ENCODE measurements at regions not wholly inside any gene's neighbourhood (a gene's known extent, or its start where the extent isn't known, plus 50 kb on each side); places are given as distances from the start of the nearest gene placed in this dataset.

DNA sequence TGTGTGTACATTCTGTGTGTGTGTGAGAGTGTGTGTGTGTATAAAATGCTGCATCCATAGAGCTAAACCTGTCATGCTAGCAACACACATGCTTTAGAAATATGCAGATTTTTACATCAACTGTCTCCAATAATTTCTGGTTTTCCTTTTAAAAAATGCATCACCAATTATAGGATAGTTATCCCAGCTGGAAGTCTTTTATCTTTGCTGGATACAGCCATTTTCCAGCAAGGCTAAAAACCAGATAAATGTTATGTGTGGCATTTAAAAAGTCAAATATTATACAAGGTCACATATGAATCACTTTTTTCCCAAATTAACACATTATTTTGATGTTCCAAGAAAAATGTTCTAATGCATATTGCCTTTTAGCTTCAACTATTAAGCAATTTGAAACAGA lies 202.0 kb upstream of the IPO5 start:
- CTCF ChIA-PET: interaction anchor here (1.9 kb wide), 1 partner anchor 49 kb away, joined by 4 read pairs; no protein-coding TSS in a partner anchor
- in situ Hi-C loops (cut with MboI): no loop called here

More for the DNA sequence above, 202.0 kb upstream of the IPO5 start:
- Histone ChIP-seq H3K4me2 (ENCODE audit: control insufficient read depth, insufficient read depth) (no peak overlapping the region), H3K36me3 (ENCODE audit: control insufficient read depth in 2 of 2, insufficient read depth in 2 of 2, low read length in 1 of 2) (no peaks in the 10 kb centered on the region), H3K4me3 (no peak overlapping the region), H2AFZ (ENCODE audit: control insufficient read depth, low read depth, low read length) (no peak overlapping the region), H3K4me1 (ENCODE audit: control insufficient read depth, insufficient read depth, low read length) (no peaks in the 10 kb centered on the region), H3K9ac (ENCODE audit: control insufficient read depth, insufficient read depth, low read length) (no peak overlapping the region), H3K9me3 (replicated peaks; ENCODE audit: control insufficient read depth, insufficient read depth, low read length) (no peaks in the 10 kb centered on the region), H3K27me3 (replicated peaks in 1 of 2; ENCODE audit: control insufficient read depth in 2 of 2, insufficient read depth in 2 of 2, low read length in 1 of 2) (no peaks in the 10 kb centered on the region), H3K79me2 (ENCODE audit: control insufficient read depth, insufficient read depth, low read length) (no peaks in the 10 kb centered on the region), H4K20me1 (ENCODE audit: control insufficient read depth, insufficient read depth) (no peaks in the 10 kb centered on the region), H3K27ac (ENCODE audit: control insufficient read depth, insufficient read depth) (no peak overlapping the region)
- SMC1A ChIA-PET (ENCODE audit: uncharacterized antibody, unreplicated experiment): no interaction called here
- POLR2A ChIA-PET: interaction anchor here (0.6 kb wide), 1 partner anchor 274 kb away, joined by 5 read pairs; no protein-coding TSS in a partner anchor
- FAIRE-seq: no peak
- intact Hi-C loops (cut with micrococcal nuclease; ENCODE audit: unreplicated experiment): no loop called here
- no peak for DNase-seq (ENCODE audit: low read depth, low spot score)
- ATAC-seq: no peak
- TF ChIP-seq, protein P1, sequence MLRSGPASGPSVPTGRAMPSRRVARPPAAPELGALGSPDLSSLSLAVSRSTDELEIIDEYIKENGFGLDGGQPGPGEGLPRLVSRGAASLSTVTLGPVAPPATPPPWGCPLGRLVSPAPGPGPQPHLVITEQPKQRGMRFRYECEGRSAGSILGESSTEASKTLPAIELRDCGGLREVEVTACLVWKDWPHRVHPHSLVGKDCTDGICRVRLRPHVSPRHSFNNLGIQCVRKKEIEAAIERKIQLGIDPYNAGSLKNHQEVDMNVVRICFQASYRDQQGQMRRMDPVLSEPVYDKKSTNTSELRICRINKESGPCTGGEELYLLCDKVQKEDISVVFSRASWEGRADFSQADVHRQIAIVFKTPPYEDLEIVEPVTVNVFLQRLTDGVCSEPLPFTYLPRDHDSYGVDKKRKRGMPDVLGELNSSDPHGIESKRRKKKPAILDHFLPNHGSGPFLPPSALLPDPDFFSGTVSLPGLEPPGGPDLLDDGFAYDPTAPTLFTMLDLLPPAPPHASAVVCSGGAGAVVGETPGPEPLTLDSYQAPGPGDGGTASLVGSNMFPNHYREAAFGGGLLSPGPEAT (IDR thresholded peaks at IDR 0.05; ENCODE audit: low read depth): no peak
- TF ChIP-seq MEF2B (IDR thresholded peaks at IDR 0.05; ENCODE audit: partially characterized antibody, poor library complexity, severe bottlenecking) (no peak), ETV6 (conservative IDR thresholded peaks at IDR 0.05 in 1 of 2, IDR thresholded peaks at IDR 0.05 in 1 of 2; ENCODE audit: borderline replicate concordance in 1 of 2, low read depth in 1 of 2) (no peak), RFX5 (IDR thresholded peaks at IDR 0.05; ENCODE audit: low read depth, low read length) (no peak), MXI1 (IDR thresholded peaks at IDR 0.05; ENCODE audit: low read depth, low read length) (no peak), DPF2 (IDR thresholded peaks at IDR 0.05) (no peak), ZNF622 (IDR thresholded peaks at IDR 0.05) (no peak)
- TF ChIP-seq, protein P2, sequence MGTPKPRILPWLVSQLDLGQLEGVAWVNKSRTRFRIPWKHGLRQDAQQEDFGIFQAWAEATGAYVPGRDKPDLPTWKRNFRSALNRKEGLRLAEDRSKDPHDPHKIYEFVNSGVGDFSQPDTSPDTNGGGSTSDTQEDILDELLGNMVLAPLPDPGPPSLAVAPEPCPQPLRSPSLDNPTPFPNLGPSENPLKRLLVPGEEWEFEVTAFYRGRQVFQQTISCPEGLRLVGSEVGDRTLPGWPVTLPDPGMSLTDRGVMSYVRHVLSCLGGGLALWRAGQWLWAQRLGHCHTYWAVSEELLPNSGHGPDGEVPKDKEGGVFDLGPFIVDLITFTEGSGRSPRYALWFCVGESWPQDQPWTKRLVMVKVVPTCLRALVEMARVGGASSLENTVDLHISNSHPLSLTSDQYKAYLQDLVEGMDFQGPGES (IDR thresholded peaks at IDR 0.05): no peak
- TF ChIP-seq, protein P3, sequence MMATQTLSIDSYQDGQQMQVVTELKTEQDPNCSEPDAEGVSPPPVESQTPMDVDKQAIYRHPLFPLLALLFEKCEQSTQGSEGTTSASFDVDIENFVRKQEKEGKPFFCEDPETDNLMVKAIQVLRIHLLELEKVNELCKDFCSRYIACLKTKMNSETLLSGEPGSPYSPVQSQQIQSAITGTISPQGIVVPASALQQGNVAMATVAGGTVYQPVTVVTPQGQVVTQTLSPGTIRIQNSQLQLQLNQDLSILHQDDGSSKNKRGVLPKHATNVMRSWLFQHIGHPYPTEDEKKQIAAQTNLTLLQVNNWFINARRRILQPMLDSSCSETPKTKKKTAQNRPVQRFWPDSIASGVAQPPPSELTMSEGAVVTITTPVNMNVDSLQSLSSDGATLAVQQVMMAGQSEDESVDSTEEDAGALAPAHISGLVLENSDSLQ (IDR thresholded peaks at IDR 0.05): no peak
- TF ChIP-seq, protein P4, sequence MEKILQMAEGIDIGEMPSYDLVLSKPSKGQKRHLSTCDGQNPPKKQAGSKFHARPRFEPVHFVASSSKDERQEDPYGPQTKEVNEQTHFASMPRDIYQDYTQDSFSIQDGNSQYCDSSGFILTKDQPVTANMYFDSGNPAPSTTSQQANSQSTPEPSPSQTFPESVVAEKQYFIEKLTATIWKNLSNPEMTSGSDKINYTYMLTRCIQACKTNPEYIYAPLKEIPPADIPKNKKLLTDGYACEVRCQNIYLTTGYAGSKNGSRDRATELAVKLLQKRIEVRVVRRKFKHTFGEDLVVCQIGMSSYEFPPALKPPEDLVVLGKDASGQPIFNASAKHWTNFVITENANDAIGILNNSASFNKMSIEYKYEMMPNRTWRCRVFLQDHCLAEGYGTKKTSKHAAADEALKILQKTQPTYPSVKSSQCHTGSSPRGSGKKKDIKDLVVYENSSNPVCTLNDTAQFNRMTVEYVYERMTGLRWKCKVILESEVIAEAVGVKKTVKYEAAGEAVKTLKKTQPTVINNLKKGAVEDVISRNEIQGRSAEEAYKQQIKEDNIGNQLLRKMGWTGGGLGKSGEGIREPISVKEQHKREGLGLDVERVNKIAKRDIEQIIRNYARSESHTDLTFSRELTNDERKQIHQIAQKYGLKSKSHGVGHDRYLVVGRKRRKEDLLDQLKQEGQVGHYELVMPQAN (conservative IDR thresholded peaks at IDR 0.05): no peak
- TF ChIP-seq, protein P5, sequence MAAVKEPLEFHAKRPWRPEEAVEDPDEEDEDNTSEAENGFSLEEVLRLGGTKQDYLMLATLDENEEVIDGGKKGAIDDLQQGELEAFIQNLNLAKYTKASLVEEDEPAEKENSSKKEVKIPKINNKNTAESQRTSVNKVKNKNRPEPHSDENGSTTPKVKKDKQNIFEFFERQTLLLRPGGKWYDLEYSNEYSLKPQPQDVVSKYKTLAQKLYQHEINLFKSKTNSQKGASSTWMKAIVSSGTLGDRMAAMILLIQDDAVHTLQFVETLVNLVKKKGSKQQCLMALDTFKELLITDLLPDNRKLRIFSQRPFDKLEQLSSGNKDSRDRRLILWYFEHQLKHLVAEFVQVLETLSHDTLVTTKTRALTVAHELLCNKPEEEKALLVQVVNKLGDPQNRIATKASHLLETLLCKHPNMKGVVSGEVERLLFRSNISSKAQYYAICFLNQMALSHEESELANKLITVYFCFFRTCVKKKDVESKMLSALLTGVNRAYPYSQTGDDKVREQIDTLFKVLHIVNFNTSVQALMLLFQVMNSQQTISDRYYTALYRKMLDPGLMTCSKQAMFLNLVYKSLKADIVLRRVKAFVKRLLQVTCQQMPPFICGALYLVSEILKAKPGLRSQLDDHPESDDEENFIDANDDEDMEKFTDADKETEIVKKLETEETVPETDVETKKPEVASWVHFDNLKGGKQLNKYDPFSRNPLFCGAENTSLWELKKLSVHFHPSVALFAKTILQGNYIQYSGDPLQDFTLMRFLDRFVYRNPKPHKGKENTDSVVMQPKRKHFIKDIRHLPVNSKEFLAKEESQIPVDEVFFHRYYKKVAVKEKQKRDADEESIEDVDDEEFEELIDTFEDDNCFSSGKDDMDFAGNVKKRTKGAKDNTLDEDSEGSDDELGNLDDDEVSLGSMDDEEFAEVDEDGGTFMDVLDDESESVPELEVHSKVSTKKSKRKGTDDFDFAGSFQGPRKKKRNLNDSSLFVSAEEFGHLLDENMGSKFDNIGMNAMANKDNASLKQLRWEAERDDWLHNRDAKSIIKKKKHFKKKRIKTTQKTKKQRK (IDR thresholded peaks at IDR 0.05; ENCODE audit: low read depth, low read length): no peak
- no TSS peak for BruUV-seq (replicated peaks)
- RAD21 ChIA-PET (ENCODE audit: unreplicated experiment): no interaction called here

Data from GM12878 (cell line).